ENCODE measurements at regions not wholly inside any gene's neighbourhood (a gene's known extent, or its start where the extent isn't known, plus 50 kb on each side); places are given as distances from the start of the nearest gene placed in this dataset.

DNA sequence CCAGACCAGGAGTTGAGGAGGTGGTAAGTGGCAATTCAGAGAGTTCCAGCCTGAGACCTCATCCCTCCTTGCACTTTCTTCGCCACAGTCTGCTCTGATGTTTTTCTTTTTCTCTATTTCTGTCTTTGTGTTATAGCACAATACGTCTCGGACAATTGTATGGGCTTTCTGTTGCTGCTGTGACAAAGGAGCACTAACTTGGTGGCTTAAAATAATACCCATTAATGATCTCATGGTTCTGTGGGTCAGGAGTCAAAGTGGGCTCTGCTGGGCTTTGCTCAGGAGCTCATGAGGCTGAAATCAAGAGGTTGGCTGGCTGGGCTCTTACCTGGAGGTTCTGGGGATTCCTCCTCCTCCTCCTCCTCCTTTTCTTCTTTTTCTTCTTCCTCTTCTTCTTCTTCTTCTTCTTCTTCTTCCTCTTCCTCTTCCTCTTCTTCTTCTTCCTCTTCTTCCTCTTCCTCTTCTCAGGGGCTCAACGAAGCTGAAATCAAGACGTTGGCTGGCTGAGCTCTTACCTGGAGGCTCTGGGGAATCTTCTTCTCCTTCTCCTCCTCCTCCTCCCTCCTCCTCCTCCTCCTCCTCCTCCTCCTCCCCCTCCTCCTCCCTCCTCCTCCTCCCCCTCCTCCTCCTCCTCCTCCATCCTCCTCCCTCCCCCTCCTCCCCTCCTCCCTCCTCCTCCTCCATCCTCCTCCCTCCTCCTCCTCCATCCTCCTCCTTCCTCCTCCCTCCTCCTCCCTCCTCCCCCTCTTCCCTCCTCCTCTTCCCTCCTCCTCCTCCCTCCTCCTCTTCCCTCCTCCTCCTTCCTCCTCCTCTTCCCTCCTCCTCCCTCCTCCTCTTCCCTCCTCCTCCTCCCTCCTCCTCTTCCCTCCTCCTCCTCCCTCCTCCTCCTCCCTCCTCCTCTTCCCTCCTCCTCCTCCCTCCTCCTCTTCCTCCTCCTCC is 104.0 kb downstream of the GATA6 start:
- 83 to 93% (median 93%) methylated on average over 5 of the region's 5 CpGs for WGBS, 3 donors
- no peak overlapping the region for H3K27ac ChIP-seq (ENCODE audit: low read depth, low read length)

DNA sequence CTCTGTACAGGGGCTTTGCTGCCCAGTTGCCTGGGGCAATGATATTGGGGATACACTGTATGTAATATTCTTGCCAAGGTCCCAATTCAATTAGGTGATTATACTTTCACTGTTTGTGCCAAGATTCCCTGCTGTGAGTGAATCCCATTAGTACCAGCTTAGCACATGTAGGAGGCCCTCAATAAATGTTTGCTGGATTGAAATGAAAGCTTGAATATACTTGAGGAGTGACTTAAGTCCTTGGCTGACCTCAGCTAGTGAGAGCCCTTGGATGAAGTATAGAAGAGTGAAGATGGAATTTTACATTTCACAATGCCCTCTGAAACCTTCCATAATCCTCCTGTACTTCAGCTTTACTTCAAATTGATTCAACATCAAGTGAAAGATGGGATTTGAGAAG is 102.9 kb downstream of the GATA6 start:
- H3K27ac ChIP-seq (ENCODE audit: low read depth, low read length) = no peak overlapping the region

DNA sequence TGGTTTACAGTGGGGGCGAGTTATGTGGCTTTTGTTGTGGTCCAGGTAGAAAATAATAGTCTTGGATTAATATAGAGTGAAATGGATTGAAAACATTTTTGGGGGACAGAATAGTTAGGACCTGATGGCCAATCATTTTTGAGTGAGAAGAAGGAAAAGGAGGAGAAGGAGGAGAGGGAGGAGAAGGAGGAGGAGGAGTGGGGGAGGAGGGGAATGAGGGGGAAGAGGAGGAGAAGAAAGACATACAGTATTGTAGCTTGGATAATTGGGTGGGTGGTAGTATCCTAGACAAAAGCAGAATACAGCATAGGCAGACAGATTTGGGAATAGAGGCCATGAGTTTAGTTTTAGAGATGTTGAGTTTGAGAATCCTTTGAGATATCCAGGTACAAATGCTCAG is 101.6 kb downstream of the GATA6 start:
- WGBS, 3 donors = 85 to 97% (median 93%) methylated on average over 1 of the region's 1 CpG
- H3K27ac ChIP-seq (ENCODE audit: low read depth, low read length) = no peak overlapping the region

GRCh38 chr18:22268641-22269128 is 99.3 kb downstream of the GATA6 start:
- WGBS, 3 donors = 64 to 71% (median 71%) methylated on average over 4 of the region's 4 CpGs
- H3K27ac ChIP-seq (ENCODE audit: low read depth, low read length) = no peak overlapping the region

DNA sequence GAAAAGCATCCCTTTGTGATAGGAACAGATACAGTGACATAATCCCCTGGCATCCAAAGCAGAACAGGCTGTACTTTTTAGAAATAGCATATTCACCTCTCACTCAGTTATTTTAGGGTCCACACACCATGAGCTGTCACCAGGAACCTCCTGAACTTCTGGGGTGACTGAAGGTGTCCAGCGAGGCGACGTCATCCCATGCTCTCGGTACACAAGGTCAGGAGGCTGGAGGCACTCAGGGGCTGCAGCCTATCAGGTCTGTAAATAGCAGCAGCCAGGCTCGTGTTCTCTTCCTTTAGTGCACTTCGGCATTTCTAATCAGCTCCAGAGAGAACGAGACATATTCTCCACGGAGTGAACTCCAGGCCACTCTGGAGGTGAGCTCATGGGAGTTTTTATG is 98.3 kb downstream of the GATA6 start:
- 36 to 68% (median 58%) methylated on average over 8 of the region's 8 CpGs for WGBS, 3 donors
- H3K27ac ChIP-seq (ENCODE audit: low read depth, low read length) = no peak overlapping the region

DNA sequence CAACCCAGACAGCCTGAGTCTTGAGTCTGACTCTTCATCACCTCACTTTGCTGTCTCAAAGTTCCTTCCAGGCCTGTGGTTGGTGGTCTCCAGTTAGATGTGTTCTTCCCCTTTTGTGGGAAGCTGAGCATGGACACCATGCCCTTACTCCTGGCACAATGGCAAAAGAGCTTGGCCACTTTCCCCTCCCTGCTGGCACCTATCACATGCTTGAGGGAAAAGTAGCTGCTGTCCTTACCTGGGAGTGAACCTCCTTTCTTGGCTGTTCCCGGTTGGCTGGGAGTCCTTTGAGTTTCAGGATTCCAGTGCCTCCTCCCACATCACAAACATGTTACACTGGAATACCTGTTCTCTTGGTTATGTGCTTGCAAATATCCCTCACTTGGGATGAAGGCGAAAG is 97.8 kb downstream of the GATA6 start:
- no peak overlapping the region for H3K27ac ChIP-seq (ENCODE audit: low read depth, low read length)
- WGBS, 3 donors = 84 to 91% (median 87%) methylated on average over 2 of the region's 2 CpGs

- 97 to 100% (median 98%) methylated on average over 4 of the region's 4 CpGs for WGBS, 3 donors
- no peak overlapping the region for H3K27ac ChIP-seq (ENCODE audit: low read depth, low read length)
Observed at GRCh38 chr18:22265838-22266237, 96.4 kb downstream of the GATA6 start.

GRCh38 chr18:22260208-22260820 is 90.9 kb downstream of the GATA6 start:
- H3K27ac ChIP-seq (ENCODE audit: low read depth, low read length) = no peak overlapping the region
- WGBS, 3 donors = 82 to 85% (median 83%) methylated on average over 8 of the region's 8 CpGs

DNA sequence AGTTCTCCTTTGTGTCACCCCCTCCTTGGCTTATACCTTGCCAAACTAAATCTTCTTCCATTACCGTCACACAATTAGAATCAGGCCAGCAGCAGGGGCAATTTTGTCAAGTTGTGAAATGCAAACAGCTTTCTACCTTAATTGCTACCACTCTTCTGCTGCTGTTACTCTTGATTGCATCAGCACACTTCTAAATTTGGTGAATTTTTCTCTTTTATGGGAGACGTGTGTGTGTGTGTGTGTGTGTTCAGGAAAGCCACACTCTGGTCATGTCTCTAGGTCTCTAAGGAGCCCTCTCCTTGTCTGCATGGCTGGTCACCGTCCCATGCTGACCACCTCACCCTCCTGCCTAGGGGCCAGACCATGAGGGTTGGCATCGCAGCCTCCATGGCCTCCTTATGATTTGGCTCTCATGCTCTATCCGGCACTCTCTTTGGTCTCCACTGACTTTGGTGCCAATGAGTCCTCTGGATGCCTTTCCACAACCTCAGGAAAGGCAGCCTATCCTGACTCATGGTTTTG is 87.7 kb downstream of the GATA6 start:
- no peak overlapping the region for H3K27ac ChIP-seq (ENCODE audit: low read depth, low read length)
- WGBS, 3 donors = 82 to 86% (median 83%) methylated on average over 5 of the region's 5 CpGs

DNA sequence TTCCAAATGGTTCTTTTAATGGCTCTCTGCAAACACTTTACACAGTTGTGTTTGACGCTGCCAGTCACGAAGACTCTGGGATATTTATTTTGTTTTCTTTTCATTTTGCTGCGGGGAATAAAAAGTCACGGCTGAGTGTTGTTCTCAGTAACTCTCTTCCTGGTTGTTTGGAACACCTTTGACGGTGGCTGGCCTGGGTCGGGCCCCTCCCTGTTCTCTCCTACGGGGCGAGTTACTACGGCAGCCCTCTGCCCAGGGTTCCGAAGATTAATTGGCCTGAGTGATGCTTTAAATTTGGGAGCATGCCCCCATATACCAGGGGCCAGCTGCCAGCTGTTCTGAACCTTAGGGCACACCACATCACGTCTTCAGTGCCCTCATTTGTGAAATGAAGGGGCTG is 84.7 kb downstream of the GATA6 start:
- no peak overlapping the region for H3K27ac ChIP-seq (ENCODE audit: low read depth, low read length)
- WGBS, 3 donors = 53 to 70% (median 69%) methylated on average over 11 of the region's 11 CpGs

DNA sequence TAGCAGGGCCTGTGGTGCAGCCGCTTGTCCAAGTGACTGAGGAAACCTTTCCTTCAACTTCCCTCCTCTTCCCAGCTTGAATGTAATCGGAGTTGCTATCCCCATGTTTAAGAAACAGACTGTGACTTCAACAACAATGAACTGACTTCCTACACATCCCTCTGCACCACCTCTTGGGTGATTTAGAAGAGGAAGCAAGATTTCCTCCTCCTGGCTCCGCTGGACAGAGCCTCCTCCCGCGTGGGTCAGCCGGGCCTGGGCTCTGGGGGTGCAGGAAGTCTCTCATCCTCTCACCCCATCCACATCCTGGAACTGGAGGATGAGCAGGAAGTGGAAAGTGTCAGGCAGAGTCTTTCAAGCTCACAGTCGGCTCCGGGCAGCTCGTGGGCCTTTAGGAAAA is 84.3 kb downstream of the GATA6 start:
- WGBS, 3 donors = 39 to 61% (median 40%) methylated on average over 9 of the region's 9 CpGs
- no peak overlapping the region for H3K27ac ChIP-seq (ENCODE audit: low read depth, low read length)

DNA sequence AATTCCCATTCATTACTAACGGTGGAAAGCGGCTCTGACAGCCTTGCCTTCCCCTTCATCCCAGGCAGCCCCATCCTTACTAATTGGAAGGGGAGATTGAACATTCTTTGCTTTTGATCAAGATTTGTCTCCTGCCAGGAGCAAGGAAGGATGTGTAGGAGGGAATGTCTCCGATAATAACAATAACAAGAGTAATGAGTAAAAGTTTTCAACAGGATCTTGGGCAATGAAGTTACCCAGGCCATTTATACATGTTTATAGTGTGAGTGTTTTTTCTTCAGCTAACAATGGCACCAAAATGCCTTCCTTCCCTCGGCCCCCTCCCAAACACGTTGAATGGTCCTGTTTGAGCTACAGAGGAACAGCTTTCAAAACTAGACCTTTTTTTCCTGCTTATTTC is 83.8 kb downstream of the GATA6 start:
- WGBS, 3 donors = 62 to 87% (median 66%) methylated on average over 5 of the region's 5 CpGs

More for the DNA sequence above, 83.8 kb downstream of the GATA6 start:
- no peak overlapping the region for H3K27ac ChIP-seq (ENCODE audit: low read depth, low read length)
